CD4-positive, alpha-beta T cell treated with Interleukin-4 for 1 hour (primary cell): ENCODE measurements at regions not wholly inside any gene's neighbourhood (a gene's known extent, or its start where the extent isn't known, plus 50 kb on each side); places are given as distances from the start of the nearest gene placed in this dataset.

Experiments used
- DNase-seq, 2 donors: peaks; one replicate each; pipeline ENCODE4 v3.0.0-alpha.2; 2020 to 2022

DNA sequence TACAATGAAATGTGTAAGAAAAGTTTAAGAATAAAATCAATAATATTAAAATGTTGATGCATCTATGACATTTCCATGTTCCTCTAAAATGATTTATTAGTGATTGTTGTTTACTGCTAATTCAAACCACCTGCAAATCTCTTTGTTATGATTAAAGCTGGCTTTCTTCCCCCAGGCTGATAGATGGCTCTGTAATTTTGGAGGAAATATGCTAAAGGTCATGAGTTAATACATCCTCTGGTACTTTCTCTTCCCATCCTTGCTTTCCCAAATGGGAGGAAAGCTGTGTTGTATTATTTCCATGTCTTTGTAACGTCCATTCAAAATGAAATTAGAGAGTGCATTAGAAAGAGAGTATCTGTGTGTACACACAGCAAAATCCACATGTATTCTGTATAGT is 139.5 kb upstream of the TMCO5A start:
- no peak for DNase-seq

- DNase-seq, result no peak
These were observed 132.9 kb upstream of the TMCO5A start for GRCh38 chr15:37801529-37801928.

GRCh38 chr15:37806808-37807207 is 127.6 kb upstream of the TMCO5A start:
- DNase-seq, result no peak

DNA sequence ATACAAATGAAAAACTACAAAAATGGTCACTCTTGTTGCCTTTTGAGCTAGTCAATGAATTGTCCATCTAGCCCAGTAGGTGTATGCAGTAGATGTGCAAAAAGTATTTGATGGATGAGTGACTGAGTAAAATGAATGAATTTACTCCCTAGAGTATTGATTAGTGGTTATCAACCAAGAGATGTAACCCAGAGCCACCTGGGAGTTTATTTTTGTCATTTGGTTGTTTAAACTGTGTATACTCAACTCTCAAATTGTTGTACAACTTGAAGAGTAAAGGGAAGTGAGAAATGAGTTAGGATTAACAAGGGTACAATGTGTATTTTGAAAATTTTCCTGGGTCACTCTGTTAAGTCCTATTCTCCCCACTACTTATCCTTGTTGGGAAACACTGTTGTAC is 124.1 kb upstream of the TMCO5A start:
- no peak for DNase-seq

- DNase-seq, result no peak
These were observed 121.1 kb upstream of the TMCO5A start for GRCh38 chr15:37813306-37813705.

DNA sequence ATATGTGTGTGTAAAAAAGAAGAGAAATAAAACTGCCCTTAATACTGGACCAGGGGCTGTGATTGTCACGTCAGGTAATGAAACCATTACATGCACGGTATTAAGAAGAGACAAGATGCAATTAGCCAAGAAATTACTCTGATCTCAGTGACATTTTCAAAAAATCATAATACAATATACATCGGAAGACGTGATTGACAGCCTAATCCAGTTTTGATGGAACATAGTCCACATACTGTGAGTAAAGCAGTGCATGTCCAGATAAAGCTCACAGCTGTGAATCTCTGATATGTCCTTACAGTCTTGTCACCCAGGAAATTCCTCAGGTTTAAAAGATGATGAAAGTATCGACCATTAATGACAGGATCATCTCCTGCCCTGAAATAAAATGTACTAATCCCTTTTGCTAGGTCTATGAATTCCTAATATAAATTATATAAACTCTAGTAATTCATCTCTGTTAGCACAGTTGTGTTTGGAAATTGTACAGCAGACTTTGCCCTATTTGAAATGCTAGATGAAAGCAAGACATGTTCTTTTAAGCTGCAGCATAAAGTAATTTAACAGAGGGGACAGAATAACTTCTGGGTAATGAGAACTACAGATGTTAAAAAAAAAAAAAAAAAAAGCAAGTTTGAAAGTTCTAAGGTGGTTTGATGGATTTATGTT is 119.5 kb upstream of the TMCO5A start:
- DNase-seq, result no peak

GRCh38 chr15:37818152-37818677 is 116.2 kb upstream of the TMCO5A start:
- no peak for DNase-seq

- no peak for DNase-seq
These were observed 115.2 kb upstream of the TMCO5A start for GRCh38 chr15:37819191-37819590.

DNA sequence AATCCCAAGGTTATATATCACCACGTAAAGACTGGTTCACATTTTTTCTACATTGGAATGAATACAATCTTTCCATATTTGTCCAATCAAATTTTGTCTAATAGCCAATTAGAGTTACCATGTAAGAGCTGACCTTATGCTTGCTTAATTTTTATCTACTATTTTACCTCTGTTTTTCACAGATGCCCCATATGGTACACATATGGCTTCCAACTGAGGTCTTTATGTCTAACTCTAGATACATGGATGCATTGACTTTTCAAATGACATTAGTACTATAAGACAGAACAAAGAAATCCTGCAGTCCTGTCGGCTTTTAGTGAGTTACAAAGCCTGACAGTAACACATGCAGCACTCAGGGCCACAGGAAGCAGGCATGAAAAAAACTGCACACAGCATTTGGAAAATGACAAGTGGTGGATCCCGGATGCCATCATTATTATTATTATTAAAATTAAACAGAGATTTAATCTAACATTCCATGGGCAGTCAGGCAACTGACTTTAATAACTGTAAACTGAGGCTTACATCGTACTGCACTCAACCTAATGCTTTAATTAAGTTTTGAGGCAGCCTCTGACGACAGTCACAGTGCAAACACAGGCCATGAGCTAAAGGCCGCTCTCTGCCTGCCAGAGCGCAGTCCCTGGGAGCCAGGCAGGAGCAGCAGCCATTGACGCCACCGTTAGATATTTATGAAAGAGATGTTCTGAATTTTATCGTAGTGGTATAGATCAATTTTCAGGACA is 113.9 kb upstream of the TMCO5A start:
- no peak for DNase-seq

DNA sequence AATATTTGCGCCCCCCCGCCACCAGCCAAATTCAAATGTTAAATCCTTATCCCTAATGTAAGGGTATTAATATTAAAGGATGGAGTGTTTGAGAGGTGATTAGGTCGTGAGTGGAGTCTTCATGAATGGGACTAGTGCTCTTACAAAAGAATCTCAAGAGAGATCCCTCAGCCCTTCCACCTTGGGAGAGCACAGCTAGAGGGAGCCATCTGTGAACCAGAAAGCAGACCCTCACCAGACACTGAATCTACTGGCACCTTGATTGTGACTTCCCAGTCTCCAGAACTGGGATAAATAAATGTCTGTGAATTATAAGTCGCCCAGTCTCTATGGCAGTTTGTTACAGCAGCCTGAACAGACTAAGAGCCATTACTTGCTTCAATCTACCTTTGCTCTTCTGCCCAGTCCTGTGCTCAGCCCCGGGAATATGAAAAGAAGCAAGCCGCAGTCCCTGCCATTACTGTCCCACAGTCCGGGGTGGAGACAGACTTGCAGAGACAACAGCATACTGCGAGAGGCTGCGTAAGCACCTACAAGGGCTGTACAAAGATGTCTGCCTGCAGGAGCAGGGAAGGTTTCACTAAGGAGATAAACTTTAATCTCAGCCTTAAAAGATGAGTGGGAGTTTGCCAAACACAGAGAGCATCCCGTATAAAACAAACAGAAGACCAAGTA is 110.7 kb upstream of the TMCO5A start:
- no peak for DNase-seq

DNA sequence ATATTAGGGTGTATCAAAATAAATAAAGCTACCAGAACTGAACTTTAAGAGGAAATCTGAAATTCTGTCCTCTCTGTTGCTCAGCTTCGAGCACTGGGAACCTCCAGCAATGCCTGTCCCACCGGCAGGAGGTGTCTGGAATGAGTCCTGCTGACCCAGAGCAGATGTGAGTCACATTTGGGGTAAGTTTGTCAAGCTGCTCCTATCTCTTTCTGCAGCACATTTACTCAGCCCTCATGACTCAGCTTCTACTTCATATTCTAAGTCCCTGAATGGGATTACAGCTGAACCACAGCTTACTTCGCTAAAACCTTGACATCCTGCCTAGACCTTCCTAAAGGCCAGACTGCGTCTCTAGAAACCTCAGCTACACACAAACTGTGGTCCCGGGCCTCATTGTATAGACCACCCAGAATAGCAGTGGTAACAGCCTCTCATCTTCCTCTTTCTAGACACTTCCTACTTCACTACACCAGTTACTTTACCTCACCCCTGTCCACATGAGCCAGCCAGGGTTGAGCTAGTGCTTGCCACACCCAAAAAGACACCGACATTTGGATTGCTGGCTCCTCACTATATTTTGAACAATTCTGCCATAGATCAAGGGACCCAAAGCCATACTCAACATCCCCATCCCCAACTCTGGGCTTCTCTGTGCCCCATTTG is 109.6 kb upstream of the TMCO5A start:
- no peak for DNase-seq

- DNase-seq, result no peak
These were observed 97.2 kb upstream of the TMCO5A start for GRCh38 chr15:37837276-37837675.

DNA sequence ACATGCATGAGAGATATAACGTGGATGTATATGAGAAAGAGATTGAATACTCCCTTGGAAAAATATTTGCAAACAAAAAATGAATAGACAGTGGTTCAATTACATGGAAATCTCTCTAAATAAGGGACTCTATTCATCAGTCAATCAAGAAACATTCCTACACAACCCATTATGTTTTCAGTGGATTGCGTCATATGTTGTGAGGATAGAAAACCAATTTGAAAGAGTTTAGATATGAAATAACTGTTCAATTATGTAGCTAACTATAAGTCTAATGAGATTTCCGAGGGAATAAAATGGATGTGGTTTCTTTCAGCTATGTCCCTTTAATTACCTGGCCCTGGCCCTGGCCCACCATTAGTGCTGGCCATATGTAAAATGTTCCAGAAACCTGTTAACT is 86.7 kb upstream of the TMCO5A start:
- DNase-seq, result no peak

- no peak for DNase-seq
These were observed 78.3 kb upstream of the TMCO5A start for GRCh38 chr15:37856109-37856508.

DNA sequence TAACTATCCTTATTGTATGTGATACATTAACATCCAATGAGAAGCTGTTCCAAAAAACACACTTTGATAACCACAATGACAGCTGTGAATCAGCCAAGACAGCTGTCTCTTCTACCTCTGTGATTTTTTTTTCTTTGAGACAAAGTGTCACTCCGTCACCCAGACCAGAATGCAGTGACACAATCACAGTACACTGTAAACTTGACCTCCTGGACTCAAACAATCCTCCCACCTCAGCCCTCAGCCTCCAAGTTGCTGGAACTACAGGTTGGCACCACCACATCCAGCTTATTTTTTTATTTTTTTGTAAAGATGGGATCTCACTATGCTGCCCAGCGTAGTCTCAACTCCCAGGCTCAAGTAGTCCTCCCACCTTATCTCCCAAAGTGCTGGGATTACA is 73.5 kb upstream of the TMCO5A start:
- DNase-seq, result no peak

DNA sequence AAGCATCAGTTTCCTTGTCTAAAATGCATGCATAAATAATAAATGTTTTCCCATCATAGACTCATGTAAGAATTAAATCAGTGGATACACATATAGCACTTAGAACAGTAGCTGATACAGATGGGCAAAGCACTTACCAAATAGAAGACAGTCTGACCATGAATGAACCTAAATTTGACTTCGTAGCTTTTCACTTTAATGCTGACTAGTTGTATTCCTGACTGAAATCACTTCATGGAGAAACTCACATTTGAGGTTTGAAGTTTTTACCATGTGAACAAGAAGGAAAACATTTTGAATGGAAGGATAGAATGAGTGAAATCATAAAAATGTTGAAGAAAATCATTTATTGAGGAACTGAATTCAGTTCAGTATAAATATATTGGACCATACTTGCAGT is 68.8 kb upstream of the TMCO5A start:
- DNase-seq, result no peak

- no peak for DNase-seq
These were observed 63.7 kb upstream of the TMCO5A start for GRCh38 chr15:37870711-37871110.

GRCh38 chr15:37872661-37873060 is 61.8 kb upstream of the TMCO5A start:
- DNase-seq, result no peak

GRCh38 chr15:37873336-37873735 is 61.1 kb upstream of the TMCO5A start:
- DNase-seq, result no peak

- DNase-seq, result no peak
These were observed 57.5 kb upstream of the TMCO5A start for GRCh38 chr15:37876900-37877299.

GRCh38 chr15:37877851-37878741 is 56.3 kb upstream of the TMCO5A start:
- DNase-seq, result no peak
